NCI-H748 treated with DMSO at 0.1 percent for 48 hours (cell line): ENCODE measurements at regions not wholly inside any gene's neighbourhood (a gene's known extent, or its start where the extent isn't known, plus 50 kb on each side); places are given as distances from the start of the nearest gene placed in this dataset.
"Not testable (repeated sequence)": the region's sequence is repeated elsewhere in the genome, so short reads cannot be mapped to it uniquely, and the experiment has no call there.

Source experiments
- DNase-seq: peaks from one replicate; lab custom pipeline; 2025; lab: John Stamatoyannopoulos, UW

- DNase-seq = not testable (repeated sequence)
These were observed 361.3 kb downstream of the MATN1 start for GRCh38 chr1:30361890-30362602.

GRCh38 chr1:30360753-30361152 lies 362.6 kb downstream of the MATN1 start:
- DNase-seq = no peak

GRCh38 chr1:30360281-30360680 lies 363.1 kb downstream of the MATN1 start:
- DNase-seq = no peak

- no peak for DNase-seq
These were observed 363.7 kb downstream of the MATN1 start for GRCh38 chr1:30359539-30360220.

- no peak for DNase-seq
These were observed 364.9 kb downstream of the MATN1 start for GRCh38 chr1:30358500-30358899.

- no peak for DNase-seq
These were observed 366.5 kb downstream of the MATN1 start for GRCh38 chr1:30356839-30357238.

GRCh38 chr1:30354410-30354809 lies 369.0 kb downstream of the MATN1 start:
- DNase-seq = no peak

- no peak for DNase-seq
These were observed 369.7 kb downstream of the MATN1 start for GRCh38 chr1:30353637-30354036.

- no peak for DNase-seq
These were observed 375.2 kb downstream of the MATN1 start for GRCh38 chr1:30348147-30348546.

GRCh38 chr1:30345491-30346130 lies 377.8 kb downstream of the MATN1 start:
- peak; percentile 62 for DNase-seq

GRCh38 chr1:30343562-30343961 lies 379.8 kb downstream of the MATN1 start:
- DNase-seq = no peak

- no peak for DNase-seq
These were observed 380.7 kb downstream of the MATN1 start for GRCh38 chr1:30342535-30343141.

GRCh38 chr1:30340934-30341333 lies 382.5 kb downstream of the MATN1 start:
- DNase-seq = no peak

- DNase-seq = no peak
These were observed 383.5 kb downstream of the MATN1 start for GRCh38 chr1:30339866-30340265.

GRCh38 chr1:30338765-30339164 lies 384.6 kb downstream of the MATN1 start:
- DNase-seq = no peak

GRCh38 chr1:30337324-30337620 lies 386.1 kb downstream of the MATN1 start:
- no peak for DNase-seq

- DNase-seq = no peak
These were observed 386.6 kb downstream of the MATN1 start for GRCh38 chr1:30336550-30337323.

- DNase-seq = no peak
These were observed 387.4 kb downstream of the MATN1 start for GRCh38 chr1:30335997-30336390.

- DNase-seq = no peak
These were observed 387.9 kb downstream of the MATN1 start for GRCh38 chr1:30335389-30335996.

GRCh38 chr1:30334767-30335166 lies 388.6 kb downstream of the MATN1 start:
- no peak for DNase-seq
